WI38 (cell line): ENCODE measurements at regions not wholly inside any gene's neighbourhood (a gene's known extent, or its start where the extent isn't known, plus 50 kb on each side); places are given as distances from the start of the nearest gene placed in this dataset.

ENCODE experiments used
- H3K4me3 ChIP-seq: 2 replicates; pipeline ENCODE4 v1.5.1; 2011; ENCODE audit warnings: low read depth, mild to moderate bottlenecking, control low read depth, low read length
- TF ChIP-seq, protein P1 (sequence below): IDR thresholded peaks from 2 replicates; pipeline ENCODE4 v1.5.1; 2012; ENCODE audit warnings: low read depth, mild to moderate bottlenecking, control low read depth, low read length

- TF ChIP-seq, protein P1, sequence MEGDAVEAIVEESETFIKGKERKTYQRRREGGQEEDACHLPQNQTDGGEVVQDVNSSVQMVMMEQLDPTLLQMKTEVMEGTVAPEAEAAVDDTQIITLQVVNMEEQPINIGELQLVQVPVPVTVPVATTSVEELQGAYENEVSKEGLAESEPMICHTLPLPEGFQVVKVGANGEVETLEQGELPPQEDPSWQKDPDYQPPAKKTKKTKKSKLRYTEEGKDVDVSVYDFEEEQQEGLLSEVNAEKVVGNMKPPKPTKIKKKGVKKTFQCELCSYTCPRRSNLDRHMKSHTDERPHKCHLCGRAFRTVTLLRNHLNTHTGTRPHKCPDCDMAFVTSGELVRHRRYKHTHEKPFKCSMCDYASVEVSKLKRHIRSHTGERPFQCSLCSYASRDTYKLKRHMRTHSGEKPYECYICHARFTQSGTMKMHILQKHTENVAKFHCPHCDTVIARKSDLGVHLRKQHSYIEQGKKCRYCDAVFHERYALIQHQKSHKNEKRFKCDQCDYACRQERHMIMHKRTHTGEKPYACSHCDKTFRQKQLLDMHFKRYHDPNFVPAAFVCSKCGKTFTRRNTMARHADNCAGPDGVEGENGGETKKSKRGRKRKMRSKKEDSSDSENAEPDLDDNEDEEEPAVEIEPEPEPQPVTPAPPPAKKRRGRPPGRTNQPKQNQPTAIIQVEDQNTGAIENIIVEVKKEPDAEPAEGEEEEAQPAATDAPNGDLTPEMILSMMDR = no peak
- H3K4me3 ChIP-seq = no peak overlapping the region
These were observed 212.8 kb downstream of the FOXD2 start for GRCh38 chr1:47650611-47651010.

DNA sequence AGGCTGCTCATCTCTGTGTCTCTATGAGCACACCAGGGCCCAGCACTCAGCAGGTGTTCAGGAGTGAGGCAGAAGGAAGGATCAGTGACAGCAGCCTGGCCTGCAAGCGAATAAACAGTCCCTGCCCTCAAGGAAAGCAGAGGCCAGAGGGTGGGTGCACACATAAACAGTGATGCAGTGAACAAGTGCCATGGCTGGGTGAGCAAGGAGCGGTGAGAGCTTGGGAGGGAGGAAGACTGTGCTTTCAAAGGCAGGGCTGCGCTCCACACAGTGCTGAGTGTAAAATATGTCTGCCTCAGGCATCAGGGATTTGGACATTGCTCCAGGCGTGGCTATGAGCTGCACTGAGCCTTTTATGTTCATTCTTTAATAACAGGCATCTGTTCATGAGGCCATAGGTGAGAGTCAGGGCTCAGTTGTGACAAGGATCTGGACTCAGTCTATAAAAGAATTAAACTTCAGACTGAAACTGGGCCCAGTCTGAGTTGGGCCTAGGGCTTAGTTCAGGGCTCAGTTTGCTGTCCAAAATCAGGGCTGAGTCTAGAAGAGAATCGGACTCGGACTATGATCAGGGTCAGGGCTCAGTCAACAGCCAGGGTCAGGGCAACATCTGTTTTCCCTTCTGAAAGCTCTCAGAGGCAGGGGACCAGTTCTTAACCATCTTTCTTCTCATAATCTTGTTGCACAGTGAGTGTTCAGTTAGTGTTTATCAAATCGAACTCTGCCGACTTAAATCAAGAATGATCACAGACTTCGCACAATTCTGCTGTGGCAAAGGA is 213.7 kb downstream of the FOXD2 start:
- no peak overlapping the region for H3K4me3 ChIP-seq
- TF ChIP-seq, protein P1 = no peak

- H3K4me3 ChIP-seq = no peak overlapping the region
- TF ChIP-seq, protein P1 = no peak
These were observed 217.9 kb downstream of the FOXD2 start for GRCh38 chr1:47655521-47656300.

GRCh38 chr1:47656719-47657685 is 219.2 kb downstream of the FOXD2 start:
- TF ChIP-seq, protein P1 = no peak
- no peak overlapping the region for H3K4me3 ChIP-seq

GRCh38 chr1:47658161-47658920 is 220.5 kb downstream of the FOXD2 start:
- no peak overlapping the region for H3K4me3 ChIP-seq
- TF ChIP-seq, protein P1 = no peak

DNA sequence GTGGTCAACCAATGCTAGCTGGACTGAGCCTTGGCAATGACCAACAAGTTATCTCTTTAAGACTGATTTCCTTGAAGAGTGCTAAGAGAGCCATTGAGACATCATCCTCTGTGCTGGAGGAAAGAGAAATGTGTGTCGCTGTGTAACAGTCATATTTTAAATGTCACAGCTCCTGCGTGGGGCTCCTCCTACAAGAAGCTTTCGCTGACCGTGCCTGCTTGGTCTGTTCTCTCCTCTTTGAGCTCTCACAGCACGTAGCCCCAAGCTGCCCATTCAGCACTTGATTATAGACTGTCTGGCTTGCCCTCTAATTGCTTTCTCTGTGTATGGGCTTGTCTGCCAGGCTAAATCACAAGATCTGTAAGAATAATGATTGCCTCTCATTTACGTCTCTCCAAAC is 221.3 kb downstream of the FOXD2 start:
- no peak overlapping the region for H3K4me3 ChIP-seq
- TF ChIP-seq, protein P1 = no peak
